GM18502 (cell line): ENCODE measurements at regions not wholly inside any gene's neighbourhood (a gene's known extent, or its start where the extent isn't known, plus 50 kb on each side); places are given as distances from the start of the nearest gene placed in this dataset.
"Not testable (repeated sequence)": the region's sequence is repeated elsewhere in the genome, so short reads cannot be mapped to it uniquely, and the experiment has no call there.

ENCODE experiments used
- ATAC-seq: cut with Tn5 transposase; IDR thresholded peaks from one replicate; pipeline ENCODE4 v1.9.1; 2021; ENCODE audit warnings: mild to moderate bottlenecking; ENCODE audit not compliant: unreplicated experiment, poor library complexity

DNA sequence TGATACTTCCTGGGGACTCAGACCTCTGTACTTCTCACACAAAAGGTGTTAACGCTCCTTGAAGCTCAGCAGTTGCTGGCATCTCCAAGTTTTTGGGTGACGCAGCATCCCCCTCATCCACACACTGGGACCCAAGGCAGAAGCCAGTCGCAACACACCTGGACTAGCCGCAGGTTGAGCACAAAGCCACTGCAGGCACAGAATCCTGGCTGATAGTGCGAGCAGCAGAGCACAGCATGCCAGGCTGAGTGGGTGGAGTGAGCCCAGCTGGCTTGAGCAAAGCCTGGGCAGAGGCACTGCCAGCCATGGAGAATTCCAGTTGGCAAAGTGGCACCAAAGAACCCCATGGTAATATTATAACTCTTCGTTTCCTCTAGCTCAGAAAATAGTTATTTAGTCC, 873.2 kb upstream of the NDST4 start:
- no peak for ATAC-seq

DNA sequence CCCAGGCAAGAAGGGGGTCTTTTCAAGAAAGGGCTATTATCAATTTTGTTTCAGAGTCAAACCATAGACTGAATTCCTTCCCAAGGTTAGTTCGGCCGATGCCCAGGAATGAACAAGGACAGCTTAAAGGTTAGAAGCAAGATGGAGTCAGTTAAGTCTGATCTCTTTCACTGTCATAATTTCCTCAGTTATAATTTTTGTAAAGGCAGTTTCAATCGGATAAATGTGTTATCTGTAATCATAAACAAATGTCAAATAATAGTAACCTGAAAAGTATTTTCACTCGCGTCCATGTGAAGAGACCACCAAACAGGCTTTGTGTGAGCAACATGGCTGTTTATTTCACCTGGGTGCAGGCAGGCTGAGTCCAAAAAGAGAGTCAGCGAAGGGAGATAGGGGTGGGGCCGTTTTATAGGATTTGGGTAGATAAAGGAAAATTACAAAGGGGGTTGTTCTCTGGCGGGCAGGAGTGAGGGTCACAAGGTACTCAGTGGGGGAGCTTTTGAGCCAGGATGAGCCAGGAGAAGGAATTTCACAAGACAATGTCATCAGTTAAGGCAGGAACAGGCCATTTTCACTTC, 862.1 kb upstream of the NDST4 start:
- ATAC-seq = not testable (repeated sequence)

DNA sequence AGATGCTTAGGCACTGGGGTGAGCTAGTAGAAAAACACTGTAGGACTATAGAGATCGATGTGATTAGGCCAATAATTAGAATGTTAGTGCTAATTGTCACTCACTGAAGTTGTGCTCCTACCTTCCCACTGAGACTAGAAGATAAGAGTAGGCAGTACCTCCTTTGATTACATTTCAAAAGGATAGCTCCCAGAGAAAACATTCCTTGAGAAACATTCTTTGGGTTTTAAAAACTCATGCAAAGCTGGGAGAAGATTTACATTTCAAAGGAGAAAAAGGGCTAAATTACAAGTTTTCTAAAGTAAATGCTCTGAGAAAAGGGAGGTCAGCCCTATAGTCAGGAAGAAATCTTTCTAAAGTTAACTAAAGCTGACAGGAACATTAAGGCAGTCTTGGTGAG, 860.3 kb upstream of the NDST4 start:
- no peak for ATAC-seq

- no peak for ATAC-seq
These were observed 859.5 kb upstream of the NDST4 start for GRCh38 chr4:115972967-115973366.

- no peak for ATAC-seq
These were observed 857.4 kb upstream of the NDST4 start for GRCh38 chr4:115970859-115971258.

GRCh38 chr4:115969756-115970155, 856.3 kb upstream of the NDST4 start:
- no peak for ATAC-seq

GRCh38 chr4:115965588-115965987, 852.2 kb upstream of the NDST4 start:
- no peak for ATAC-seq

DNA sequence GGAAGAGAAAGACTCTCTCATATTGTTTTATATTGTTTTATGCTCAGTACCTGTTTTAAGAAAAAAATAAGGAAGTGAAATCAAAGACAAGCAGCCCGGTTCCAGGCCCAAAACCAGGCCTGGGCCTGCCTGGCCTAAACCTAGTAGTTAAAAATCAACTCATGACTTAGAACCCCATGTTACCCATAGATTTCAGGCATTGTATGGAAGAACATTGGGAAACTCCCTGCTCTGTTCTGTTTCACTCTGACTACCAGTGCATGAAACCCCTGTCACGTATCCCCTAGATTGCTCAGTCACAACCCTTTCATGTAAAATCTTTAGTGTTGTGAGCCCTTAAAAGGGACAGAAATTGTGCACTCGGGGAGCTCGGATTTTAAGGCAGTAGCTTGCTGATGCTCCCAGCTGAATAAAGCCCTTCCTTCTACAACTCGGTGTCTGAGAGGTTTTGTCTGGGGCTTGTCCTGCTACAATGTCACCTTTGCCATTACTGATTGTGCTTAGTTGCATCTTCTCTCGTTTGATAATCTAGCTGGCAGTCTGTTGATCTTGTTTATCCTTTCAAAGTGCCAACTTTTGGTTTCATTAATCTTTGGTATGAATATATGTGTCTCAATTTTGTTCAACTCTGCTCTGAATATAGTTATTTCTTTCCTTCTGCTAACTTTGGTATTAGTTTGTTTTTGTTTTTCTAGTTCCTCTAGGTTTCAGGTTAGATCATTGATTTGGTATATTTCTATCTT, 842.8 kb upstream of the NDST4 start:
- ATAC-seq = peak; percentile 74

GRCh38 chr4:115950806-115951205, 837.4 kb upstream of the NDST4 start:
- ATAC-seq = no peak

DNA sequence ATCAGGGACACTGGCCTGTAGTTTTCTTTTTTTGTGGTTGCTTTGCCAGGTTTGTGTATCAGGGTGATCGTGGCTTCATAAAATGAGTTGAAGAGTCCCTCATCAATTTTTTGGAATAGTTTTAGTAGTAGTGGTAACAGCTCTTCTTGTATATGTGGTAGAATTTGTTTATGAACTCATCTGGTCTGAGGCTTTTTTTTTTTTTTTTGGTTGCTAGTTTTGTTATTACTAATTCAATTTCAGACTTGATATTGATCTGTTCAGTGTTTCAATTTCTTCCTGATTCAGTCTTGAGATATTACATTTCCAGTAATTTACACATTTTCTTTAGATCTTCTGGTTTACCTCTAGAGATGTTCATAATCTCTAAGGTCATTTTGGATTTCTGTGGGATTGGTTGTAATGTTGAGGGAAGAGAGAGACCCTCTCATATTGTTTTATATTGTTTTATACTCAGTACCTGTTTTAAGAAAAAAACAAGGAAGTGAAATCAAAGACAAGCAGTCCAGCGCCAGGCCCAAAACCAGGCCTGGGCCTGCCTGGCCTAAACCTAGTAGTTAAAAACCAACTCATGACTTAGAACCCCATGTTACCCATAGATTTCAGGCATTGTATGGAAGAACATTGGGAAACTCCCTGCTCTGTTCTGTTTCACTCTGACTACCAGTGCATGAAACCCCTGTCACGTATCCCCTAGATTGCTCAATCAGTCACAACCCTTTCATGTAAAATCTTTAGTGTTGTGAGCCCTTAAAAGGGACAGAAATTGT, 836.7 kb upstream of the NDST4 start:
- ATAC-seq = peak; percentile 91

- no peak for ATAC-seq
These were observed 831.6 kb upstream of the NDST4 start for GRCh38 chr4:115945026-115945425.

- ATAC-seq = no peak
These were observed 830.9 kb upstream of the NDST4 start for GRCh38 chr4:115944146-115944905.

- no peak for ATAC-seq
These were observed 825.5 kb upstream of the NDST4 start for GRCh38 chr4:115938764-115939443.

GRCh38 chr4:115929373-115929772, 816.0 kb upstream of the NDST4 start:
- no peak for ATAC-seq

DNA sequence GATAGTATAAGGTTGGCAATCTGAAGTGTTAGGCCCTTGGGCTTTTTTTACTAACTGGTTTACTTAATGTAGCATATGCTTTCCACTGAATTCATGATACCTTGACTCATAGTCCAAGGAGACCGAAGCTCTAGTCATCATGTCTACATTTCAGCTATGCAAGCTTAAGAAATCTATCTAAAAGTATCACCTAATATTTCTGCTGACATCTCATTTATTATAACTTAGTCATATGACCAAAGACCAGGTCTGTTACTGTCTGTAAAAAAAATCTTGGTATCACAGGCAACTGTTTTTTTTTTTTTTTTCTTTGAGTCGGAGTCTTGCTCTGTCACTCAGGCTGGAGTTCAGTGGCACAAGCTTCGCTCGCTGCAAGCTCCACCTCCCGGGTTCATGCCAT, 814.0 kb upstream of the NDST4 start:
- no peak for ATAC-seq

GRCh38 chr4:115923152-115923551, 809.7 kb upstream of the NDST4 start:
- ATAC-seq = no peak

- ATAC-seq = no peak
These were observed 807.2 kb upstream of the NDST4 start for GRCh38 chr4:115920637-115921036.

- no peak for ATAC-seq
These were observed 804.7 kb upstream of the NDST4 start for GRCh38 chr4:115918149-115918548.

DNA sequence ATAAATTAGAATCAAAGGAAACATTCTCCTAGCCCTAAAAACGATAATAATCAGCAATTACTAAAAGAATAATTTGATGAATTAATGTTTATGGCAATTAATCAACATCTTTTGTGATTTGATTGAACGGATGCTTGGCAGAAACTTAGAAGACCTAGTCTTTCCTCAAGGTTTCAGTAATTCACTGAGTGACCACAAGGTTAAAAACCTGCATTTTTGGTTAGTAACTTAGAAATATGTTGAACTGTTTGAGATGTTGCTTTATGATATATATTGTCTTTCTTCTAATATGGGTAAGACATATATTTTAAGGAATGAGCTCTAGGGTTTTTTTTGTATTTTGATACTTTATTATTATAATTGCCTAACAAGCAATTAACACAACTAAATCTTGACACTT, 793.0 kb upstream of the NDST4 start:
- ATAC-seq = no peak

DNA sequence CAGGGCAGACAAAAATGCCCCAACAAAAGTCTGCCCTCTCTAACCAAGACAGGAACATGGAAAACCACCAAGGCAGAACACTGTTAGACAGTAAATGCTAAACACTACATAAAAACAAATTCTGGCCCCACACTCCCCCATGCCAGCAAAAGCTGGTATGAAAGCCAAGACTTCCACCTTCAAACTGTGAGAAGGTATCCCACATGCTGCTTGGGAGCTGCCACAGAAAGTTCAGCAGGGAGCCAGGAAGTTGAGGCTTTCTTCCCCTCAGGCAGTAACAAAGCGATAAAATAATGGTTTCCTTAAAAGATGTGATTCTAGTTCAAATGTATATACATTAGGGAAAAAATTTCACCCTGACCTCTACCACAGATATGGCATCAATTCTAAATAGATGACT, 770.4 kb upstream of the NDST4 start:
- no peak for ATAC-seq
